ENCODE measurements at regions not wholly inside any gene's neighbourhood (a gene's known extent, or its start where the extent isn't known, plus 50 kb on each side); places are given as distances from the start of the nearest gene placed in this dataset.

GRCh38 chr2:204145263-204145751 lies 208.7 kb downstream of the ICOS start:
- Histone ChIP-seq H3K9me3 (ENCODE audit: control insufficient read depth, low read depth, low read length) (no peaks in the 10 kb centered on the region), H2BK120ac (ENCODE audit: low read depth, low read length, poor library complexity, severe bottlenecking) (no peak overlapping the region), H3K23me2 (ENCODE audit: insufficient read length, low read depth, low read length, poor library complexity, severe bottlenecking) (no peaks in the 10 kb centered on the region), H2BK20ac (ENCODE audit: low read depth, low read length, poor library complexity, severe bottlenecking) (no peak overlapping the region), H3K9ac (ENCODE audit: extremely low read depth, insufficient read length, low read length) (no peak overlapping the region), H3K56ac (ENCODE audit: insufficient read length, low read depth, low read length) (no peak overlapping the region), H2BK12ac (ENCODE audit: insufficient read length, low read depth, low read length) (no peak overlapping the region), H4K8ac (replicated peaks; ENCODE audit: insufficient read length, low read depth, low read length) (no peak overlapping the region), H3K4me1 (ENCODE audit: insufficient read depth, low read length) (no peaks in the 10 kb centered on the region), H4K20me1 (ENCODE audit: control insufficient read depth, insufficient read depth, insufficient read length) (no peaks in the 10 kb centered on the region), H3K23ac (ENCODE audit: insufficient read length, low read depth, low read length) (no peak overlapping the region), H2AFZ (ENCODE audit: low read length) (no peak overlapping the region), H4K91ac (ENCODE audit: insufficient read length, low read depth, low read length) (no peak overlapping the region), H2BK5ac (ENCODE audit: insufficient read length, low read length) (no peak overlapping the region), H2AK5ac (ENCODE audit: insufficient read length, low read length) (no peak overlapping the region), H3K27ac (ENCODE audit: insufficient read length, low read depth, low read length) (no peak overlapping the region), H2BK15ac (ENCODE audit: low read depth, low read length) (no peak overlapping the region), H3K79me2 (ENCODE audit: insufficient read depth, low read length) (no peaks in the 10 kb centered on the region), H4K5ac (ENCODE audit: insufficient read length, low read depth, low read length) (no peak overlapping the region), H3K79me1 (ENCODE audit: insufficient read depth, low read depth, low read length, poor library complexity, severe bottlenecking) (no peaks in the 10 kb centered on the region), H3K4me2 (ENCODE audit: insufficient read depth, insufficient read length, low read length) (no peak overlapping the region), H3K14ac (ENCODE audit: insufficient read depth, low read length) (no peak overlapping the region), H3K18ac (ENCODE audit: insufficient read length, low read depth, low read length) (no peak overlapping the region), H3K4ac (ENCODE audit: low read depth, low read length) (no peak overlapping the region), H3K27me3 (ENCODE audit: insufficient read depth, low read length) (no peaks in the 10 kb centered on the region), H3T11ph (ENCODE audit: low read length) (no peak overlapping the region)
- peak; percentile 90 for DNase-seq
- Mint-ChIP-seq H3K27ac (no peak overlapping the region), H3K4me1 (peaks cover 13 to 19% of the 10 kb centered on the region in 2 experiments), H3K9me3 (no peaks in the 10 kb centered on the region), H3K36me3 (ENCODE audit: insufficient read depth in 1 of 3, low read depth in 3 of 3) (no peaks in the 10 kb centered on the region), H3K27me3 (ENCODE audit: low read depth) (no peaks in the 10 kb centered on the region), H3K4me3 (peak overlapping the region in 1 of 2 experiments; percentile 57; a peak in 2 of 5 replicates)
- WGBS (ENCODE audit: extremely low coverage, insufficient read length, low lambda C conversion rate): no CpG with 5 or more reads among the region's 13 CpGs
- TF ChIP-seq CTCF (conservative IDR thresholded peaks at IDR 0.05): peak; percentile 98

Data from H9 (cell line).